Germinal center (tissue), 1 donor: ENCODE measurements at regions not wholly inside any gene's neighbourhood (a gene's known extent, or its start where the extent isn't known, plus 50 kb on each side); places are given as distances from the start of the nearest gene placed in this dataset.

Experiments
- DNase-seq: peaks from one replicate; pipeline ENCODE4 v3.0.0; 2012; ENCODE audit warnings: mixed read lengths, low spot score

DNA sequence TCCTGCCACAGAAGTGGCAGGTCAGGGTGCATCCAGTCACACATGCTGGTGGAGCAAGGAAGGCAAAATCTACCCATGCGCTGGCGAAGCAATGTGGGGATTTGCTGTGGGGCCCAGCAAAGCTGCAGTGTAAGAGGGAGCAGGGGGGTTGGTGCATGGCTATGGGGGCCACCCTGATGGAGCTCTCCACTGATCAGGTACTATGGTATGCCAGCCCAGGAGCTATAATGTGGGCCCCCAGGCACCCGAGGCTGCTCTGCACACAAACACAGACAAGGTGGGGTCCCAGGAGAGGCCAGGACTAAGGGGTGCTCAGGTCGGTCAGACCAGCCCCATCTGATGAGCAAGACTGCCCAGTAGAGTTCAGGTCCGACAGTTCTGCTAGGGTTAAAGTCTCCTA lies 213.5 kb downstream of the ZC3H11B start:
- DNase-seq, result no peak

DNA sequence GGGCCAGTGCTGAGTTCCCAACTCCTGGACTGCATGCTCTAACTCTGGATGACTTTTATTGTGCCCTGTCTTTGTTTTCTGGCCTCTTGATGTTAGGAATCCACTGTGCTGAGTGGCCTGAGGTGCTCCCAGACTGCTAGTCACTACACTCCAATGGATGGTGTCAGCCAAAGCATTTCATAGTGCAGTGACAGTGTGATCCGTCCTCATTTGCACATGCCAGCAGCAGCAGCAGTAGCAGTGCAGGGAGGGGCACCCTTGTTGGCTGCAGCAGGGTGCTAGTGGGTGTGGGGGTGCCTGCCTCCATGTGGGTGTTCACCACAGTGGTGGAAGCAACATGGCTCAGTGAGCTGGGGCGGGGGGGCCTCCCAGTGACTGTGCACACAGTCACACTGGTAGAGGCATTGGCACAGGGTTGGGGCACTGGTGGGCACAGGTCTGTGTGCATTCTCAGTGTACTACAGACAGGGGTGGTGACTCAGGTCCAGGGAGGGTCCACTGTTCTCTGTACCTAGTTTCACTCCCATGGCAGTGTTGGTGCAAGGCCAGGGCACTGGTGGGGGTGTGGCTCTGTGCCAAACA lies 214.0 kb downstream of the ZC3H11B start:
- DNase-seq, result no peak

DNA sequence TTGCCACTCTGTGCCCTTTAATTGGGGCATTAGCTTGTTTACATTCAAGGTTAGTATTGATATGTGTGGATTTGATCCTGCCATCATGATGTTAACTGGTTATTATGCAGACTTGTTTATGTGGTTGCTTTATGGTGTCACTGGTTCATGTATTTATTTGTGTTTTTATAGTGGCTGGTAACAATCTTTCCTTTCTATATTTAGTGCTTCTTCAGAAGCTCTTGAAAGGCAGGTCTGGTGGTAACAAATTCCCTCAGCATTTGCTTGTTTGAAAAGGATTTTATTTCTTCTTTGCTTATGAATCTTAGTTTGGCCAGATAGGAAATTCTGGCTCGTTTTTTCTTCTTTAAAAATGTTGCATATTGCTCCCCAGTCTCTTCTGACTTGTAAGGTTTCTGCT lies 215.4 kb downstream of the ZC3H11B start:
- no peak for DNase-seq

DNA sequence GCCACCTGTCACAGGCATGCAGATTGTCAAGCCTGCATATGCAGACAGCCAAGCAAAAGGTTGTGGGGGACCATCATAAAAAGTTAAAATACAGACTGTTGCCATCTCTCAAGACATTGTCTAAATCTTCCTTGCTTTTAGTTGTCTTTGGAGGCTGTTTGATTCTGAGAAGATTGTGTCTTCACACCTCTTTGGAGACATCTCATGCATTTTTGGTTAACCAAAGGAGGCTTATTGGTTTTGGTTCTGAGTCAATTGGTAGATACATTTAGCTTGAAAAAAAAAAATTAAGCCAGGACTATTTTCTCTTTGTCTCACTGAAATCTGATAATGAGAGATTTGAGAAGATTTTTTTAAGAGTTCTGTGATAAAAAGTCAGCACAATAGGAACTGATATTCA lies 217.6 kb downstream of the LYPLAL1 start:
- no peak for DNase-seq

DNA sequence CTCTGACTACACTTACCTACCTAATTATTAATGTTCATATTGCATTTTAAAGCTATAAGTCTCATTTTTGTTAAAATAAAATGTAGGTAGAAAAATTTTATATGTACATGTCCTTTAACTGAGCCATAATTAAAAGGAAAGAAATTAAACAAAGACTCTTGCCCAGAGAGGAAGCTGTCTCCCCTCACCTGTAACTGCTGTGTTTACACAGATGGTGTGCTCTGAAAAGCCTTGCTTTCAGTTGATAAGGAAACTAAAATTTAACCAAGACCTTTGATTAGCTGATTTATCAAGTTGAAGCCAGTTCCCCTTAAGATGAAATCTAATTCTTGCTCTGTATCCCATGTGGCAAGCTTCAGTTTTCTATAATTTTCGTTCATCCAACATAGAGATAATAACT lies 213.5 kb downstream of the LYPLAL1 start:
- no peak for DNase-seq

DNA sequence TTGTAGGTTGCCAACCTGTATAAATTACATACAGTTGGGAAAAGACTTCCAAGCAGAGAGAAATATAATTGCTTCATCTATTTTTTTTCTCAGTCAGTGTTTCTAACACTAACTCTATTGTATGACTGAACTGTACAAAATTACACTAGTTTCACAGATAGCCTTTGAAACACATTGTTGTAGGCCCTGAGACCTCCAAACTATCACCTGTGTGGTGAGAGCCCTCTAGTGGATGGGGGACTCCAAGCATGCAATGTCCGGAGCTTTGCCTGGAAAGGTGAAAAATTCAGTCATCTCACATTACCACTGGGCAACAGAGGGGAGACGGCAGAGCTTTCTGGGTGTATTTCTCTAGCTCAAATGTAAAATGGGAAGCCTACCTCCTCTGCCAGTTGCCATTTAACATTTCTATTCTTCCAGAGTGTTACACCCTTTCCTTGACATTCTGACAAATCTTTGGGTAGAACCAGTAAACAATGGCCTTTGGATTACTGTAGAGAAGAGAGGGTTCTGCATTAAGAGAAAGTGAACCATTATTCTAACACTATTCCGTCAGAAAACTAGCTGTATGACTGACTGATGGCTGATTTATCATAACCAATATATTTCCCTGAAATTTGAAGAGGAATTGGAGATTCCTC lies 212.2 kb downstream of the LYPLAL1 start:
- DNase-seq, result peak; percentile 44

DNA sequence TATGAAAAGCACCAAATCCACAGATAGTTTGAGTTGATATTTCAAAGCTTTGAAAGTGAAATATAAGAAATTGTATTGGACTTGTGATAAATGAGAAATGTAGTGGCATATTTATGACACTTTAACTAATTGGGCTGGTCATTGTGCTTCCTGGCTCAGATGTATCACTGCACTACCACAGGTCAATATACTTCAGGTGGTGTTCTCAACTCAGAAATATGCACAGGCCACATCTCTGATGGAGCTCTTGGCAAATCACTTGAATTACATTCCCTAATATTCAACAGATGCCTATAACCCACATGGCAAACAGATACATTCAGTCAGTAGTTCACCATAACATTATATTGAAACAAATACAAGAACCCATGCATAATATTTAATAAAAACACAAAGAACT lies 209.6 kb downstream of the LYPLAL1 start:
- DNase-seq, result no peak

DNA sequence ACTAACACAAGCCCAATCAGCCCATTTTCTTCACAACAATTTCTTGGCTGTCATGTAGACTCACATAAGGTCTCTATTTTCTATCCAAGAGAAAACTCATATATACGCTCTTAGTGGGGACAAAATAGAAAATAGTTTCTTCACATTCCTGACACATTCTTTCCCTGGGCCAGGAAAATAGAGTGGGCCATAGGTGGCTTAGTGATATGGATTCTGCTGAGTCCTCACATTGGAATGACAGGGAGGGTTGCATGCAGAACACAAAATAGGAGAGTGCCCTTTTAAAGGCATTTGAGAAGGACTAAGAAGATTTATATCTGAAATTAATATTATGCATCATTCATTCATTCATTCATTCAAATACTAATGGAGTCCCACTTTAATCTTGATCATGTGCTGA lies 207.7 kb downstream of the LYPLAL1 start:
- no peak for DNase-seq

DNA sequence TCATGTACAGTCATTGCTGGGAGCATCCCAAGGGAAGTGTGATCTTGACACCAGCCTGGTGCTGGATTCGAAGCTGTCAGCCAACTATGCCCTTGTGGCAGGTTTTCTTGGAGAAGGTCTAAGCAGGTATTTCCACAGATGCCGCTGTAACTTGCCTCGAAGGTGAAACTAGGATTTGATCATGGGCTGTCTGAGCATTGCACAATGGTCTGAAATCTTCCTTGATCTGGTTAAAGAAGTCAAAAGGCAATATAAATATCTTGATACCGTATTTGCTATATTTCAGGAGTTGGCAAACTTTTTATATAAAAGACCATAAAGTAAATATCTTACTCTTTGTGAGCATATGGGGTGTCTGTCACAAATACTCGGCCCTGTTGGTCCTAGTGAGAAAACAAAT lies 206.8 kb downstream of the LYPLAL1 start:
- no peak for DNase-seq

DNA sequence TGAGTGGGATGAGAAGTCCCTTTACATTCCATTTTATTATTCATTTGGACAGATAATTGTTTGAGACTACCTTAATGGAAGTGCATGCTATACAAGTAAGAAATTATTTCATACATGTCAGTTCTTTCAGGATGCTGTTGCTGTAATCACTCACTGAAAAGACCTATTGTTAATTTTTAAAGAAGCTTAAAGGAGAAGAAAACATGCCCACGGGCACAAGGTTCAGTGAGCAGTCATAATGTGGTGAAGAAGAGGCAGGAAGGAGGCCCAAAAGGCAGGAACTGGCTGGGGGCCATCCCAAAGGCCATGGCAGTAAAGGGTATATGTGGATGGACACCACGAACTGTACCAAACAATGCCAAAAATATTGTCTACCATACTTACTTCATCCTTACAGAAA lies 206.0 kb downstream of the LYPLAL1 start:
- DNase-seq, result no peak

DNA sequence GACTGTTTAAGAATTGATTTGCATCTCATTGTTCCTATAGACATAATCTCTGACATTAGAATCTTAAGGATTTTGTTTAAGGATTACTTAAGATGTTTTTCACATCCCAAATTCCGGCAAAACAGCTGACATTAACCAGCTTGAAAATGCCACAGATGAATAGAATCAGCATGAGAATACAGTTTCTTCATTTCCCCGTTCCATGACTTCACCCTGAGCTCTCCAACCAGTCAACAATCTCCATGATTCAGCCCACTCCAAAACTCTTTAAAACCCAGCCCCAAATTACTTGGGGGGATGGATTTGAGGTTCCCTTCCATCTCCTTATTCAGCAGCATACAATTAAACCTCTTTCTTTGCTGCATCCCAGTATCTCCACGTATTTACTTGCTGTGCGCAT lies 201.0 kb downstream of the LYPLAL1 start:
- DNase-seq, result no peak

DNA sequence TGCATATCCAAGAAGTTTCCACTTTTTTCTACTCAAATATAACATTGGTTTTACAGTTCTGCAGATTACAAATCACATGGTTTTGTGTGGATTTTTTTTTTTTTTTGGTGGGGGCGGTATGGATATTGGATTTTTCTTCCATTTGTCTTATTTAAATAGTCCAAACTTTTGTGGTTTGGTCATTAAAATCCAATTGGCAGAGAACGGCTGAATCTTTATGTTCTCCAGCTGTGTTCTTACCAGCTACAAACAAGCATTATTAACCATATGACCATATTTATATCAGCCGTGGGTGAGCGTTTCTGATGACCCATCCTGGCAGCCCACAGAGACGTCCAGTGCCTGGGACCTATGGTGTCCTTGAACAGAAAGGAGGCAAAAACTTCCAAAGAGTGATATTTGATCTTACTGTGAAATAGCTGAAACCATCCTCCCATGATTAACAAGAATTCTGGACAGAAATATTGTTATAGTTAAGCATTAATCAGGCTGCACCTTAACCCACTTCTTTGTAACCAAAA lies 200.4 kb downstream of the LYPLAL1 start:
- DNase-seq, result no peak

DNA sequence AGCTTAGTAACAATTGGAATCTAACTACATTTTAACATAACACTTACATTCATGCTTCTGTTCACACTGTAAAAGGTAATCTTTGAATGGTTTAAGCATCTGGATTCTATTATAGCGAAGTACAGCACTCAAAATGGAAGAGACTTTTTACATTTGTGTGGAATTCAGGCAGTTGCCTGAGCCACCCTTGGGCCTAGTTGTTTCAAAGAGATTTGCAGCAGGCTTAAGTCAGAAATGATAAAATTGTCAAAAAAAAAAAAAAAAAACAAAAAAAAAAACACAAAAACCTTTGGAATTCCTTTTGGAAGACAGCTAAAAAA lies 199.9 kb downstream of the LYPLAL1 start:
- no peak for DNase-seq

DNA sequence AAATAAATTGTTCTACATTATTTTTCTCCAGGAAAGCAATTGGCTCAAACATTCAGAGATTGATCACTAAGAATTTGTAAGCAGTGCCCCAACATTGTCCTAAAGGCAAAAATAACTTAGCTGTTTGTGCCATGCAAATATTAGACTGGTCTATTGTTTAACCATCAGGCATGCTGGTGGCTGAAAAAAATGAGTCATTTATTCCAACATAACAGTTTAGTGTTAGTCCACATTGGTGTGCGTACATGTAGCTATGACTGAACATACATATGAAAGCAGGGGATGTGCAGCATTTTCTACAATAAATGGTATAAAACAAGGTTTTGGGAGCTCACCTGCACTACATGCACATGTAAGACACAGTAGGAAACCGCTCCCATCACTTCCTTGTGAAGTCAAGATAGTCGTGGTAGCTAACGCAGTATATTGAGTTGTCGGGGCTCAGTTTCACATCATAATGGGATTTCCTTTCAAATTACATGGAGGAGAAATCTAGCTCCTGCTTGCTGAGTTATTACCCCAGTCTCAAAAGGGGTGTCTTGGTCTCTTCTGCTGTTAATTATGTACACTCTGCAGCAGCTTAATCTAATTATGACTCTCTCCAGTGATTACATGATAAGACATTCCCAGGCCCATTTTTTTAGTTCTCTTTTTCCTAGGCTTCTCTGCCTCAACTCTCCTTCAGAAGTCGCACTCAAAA lies 199.4 kb downstream of the LYPLAL1 start:
- DNase-seq, result no peak

DNA sequence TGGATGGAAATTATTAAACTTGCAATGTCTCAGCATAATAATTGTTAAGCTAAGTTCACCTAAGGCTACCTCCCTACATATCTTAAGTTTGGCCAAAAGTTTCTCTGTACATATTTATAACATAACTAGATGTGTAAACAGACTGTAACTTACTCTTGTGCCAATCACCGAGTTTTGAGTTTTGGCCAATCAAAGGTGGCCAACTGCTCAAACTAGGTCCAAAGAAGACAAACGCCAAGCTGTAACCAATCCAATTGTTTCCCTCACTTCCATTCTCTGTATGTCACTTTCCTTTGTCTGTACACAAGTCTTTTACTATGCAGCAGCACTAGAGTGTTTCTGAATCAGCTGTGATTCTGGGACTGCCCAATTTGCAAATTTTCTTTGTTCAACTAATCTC lies 197.8 kb downstream of the LYPLAL1 start:
- DNase-seq, result no peak

DNA sequence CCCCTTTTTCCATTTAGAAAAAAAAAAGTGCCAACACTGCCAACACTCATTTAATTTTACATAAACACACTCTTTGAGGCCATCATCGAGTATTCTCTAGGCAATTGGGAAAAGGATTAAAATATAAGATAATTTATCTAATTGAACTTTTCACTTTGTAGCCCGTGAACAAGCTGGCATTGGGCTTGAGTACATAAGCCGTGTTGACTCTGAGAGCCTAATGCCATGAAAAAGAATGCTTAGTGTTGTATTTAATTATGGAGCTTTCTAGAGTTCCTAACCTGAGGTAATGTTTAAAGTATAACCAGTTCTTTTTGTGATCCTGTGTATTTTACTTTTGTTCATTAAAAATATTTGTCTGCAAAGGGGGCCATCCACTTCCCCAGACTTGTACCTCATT lies 193.8 kb downstream of the LYPLAL1 start:
- DNase-seq, result no peak

DNA sequence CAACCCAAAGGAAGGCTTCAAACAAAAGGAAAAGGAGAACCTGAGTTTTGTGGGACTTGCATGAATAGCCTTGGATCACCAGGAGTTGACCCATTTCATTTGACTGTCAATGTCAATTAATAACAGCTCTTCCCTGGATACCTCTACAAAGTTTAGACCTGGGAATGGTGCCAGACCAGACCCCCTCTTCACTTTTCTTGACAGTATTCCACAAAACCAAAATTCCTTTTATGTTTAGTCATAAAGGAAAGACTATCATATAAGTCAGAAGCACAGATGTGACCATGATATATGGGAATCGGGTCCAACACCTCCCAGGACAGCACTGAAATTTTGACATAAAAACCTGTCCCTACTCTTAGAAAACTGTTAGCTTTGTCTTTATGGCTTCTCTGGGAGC lies 191.8 kb downstream of the LYPLAL1 start:
- no peak for DNase-seq

DNA sequence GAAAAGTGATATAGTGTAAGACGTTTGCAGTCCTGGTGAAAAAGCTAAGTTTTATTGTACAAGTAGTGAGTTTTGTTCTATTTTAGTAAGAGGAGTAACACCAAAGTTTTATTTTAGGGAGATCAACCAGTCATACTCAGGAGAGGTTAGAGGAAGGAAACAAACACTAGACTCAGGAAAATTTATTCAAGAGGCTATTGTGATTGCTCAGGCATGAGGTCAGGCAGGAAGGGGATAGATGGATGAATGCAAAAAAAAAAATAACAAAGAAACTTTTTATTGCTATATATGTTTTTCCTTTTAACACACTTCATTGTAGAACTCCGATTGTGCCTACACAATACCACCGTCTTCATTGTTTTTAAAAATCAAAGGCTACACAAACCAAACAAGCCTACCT lies 189.0 kb downstream of the LYPLAL1 start:
- no peak for DNase-seq

DNA sequence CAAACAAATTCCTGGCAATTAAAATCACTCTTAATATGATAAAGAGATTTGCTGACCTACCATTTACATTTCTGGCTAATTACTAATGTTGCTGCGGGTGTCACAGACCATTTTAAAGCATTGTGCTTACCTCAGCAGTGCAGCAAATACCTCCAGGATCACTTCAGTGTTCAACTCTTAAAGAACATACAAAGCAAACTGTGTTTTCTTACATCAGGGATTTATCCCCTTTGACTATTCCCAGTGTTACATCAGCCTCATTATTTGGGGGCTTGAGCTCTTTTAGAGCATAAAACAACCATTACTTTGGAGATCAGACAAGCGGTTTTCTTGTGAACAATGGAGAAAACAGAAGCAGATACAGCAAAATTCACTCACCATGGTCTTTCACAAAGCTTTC lies 185.4 kb downstream of the LYPLAL1 start:
- no peak for DNase-seq

DNA sequence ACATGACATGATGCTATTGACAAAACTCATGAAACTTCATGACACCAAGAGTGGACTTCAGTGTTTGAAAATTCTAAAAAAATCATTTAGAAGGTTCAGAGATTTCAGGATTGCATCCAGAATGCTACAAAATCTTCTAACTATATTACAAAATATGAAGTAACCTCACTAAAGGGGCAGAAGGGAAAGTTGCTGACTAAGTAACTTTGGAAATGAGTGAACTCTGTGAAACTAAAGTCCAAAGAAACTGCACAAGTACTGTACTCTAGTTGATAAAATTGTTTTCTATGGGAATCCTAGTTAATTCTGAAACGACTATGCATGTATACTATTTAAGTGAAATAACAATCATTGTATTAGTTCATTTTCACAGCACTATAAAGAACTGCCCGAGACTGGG lies 184.4 kb downstream of the LYPLAL1 start:
- no peak for DNase-seq

DNA sequence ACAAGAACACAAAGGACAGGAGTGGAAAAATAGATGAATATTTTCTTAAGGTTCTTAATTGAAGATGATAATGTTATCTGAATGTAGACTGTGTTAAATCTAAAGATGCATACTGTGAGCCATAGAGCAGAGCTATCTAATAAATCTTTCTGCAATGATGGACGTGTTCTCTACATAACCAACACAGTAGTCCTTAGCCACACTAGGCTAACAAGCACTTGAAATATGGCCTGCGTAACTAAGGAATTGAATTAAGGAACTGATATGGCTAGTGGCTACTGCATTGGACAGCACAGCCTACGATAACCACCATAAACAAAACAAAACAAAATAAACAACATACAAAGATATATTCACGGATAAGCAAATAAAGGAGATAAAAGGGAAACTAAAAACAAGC lies 181.3 kb downstream of the LYPLAL1 start:
- DNase-seq, result no peak

DNA sequence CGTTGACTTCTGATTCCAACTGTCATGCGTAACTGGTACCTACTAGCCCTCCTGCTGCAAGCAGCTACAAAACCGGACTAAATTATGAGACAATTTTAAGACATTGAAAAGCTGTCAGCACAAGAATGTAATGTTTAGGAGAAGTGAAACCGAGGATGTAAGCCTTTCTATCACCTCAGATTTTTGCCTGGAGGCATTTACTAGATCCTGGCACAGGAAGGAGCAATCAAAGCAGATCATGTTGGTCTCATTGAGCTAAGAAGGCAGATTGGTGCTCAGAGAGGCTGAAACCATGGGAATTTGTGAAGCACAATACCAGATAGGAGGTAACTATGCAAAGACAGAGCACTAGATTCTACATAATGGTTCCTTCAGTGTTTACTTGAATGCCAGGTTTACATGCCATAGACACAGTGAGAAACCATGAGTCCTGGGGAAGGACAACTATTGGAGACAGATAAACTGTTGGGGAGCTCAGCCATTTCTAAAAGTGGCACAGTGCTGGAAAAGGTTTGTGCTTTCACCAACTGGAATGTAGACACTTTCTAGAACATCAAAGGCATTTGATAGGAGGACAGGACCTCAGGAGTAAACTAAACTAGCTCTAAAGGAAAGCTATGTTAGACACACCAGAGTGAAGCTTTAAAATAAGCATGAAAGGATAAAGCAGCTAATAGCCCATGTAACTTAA lies 179.4 kb downstream of the LYPLAL1 start:
- DNase-seq, result no peak
